ENCODE measurements at regions not wholly inside any gene's neighbourhood (a gene's known extent, or its start where the extent isn't known, plus 50 kb on each side); places are given as distances from the start of the nearest gene placed in this dataset.

DNA sequence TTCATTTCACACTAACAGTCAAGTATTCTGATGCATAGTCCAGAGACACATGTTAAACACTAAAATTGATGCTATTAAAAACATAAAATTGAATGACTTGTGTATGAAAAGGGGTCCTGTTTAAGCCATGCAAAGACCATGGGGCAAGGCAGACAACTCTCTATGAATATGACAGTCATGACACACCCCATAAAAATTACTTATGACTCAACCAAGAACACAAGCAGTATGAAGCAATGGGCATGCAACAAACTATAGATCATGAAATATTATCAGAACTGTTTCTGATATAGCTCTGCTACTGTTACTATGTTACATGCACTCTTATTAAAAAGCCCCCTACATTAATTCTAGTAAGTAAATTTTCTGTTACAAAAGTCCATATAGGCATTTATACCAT lies 57.5 kb upstream of the ZCCHC13 start:
- H2BK120ac ChIP-seq (ENCODE audit: low read depth, low read length) = no peak overlapping the region
- no peaks in the 10 kb centered on the region for H3K79me1 ChIP-seq (replicated peaks; ENCODE audit: low read length, poor library complexity, severe bottlenecking)
- H3K18ac ChIP-seq (ENCODE audit: low read depth in 1 of 2, low read length in 2 of 2) = no peak overlapping the region
- H3K23ac ChIP-seq (ENCODE audit: low read length in 2 of 2) = no peak overlapping the region
- peaks cover 6 to 29% of the 10 kb centered on the region in 2 experiments for H3K36me3 ChIP-seq (ENCODE audit: control insufficient read depth in 1 of 2, insufficient read depth in 2 of 2, low read depth in 1 of 2, low read length in 2 of 2)
- H2BK12ac ChIP-seq (ENCODE audit: low read length in 2 of 2) = no peak overlapping the region
- no peak overlapping the region for H3K27ac ChIP-seq (ENCODE audit: low read length, poor library complexity, severe bottlenecking)
- no peak overlapping the region for H4K8ac ChIP-seq (ENCODE audit: low read length)
- no peak overlapping the region for H2BK15ac ChIP-seq (ENCODE audit: low read depth, poor library complexity, severe bottlenecking)
- peaks cover 3% of the 10 kb centered on the region for H3K4me1 ChIP-seq (ENCODE audit: control insufficient read depth, insufficient read depth, low read depth, low read length)
- H3K14ac ChIP-seq (ENCODE audit: low read length in 2 of 2) = no peak overlapping the region
- no peak overlapping the region for H2AFZ ChIP-seq (ENCODE audit: low read depth, low read length)
- H3K4me3 ChIP-seq (ENCODE audit: insufficient read depth in 1 of 2, low read depth in 1 of 2, low read length in 2 of 2) = no peak overlapping the region
- H4K91ac ChIP-seq (ENCODE audit: low read length) = no peak overlapping the region
- peak; percentile 26 for DNase-seq
- no peaks in the 10 kb centered on the region for H3K9me3 ChIP-seq (ENCODE audit: control insufficient read depth, low read length)
- H2BK5ac ChIP-seq (ENCODE audit: low read depth, low read length, poor library complexity, severe bottlenecking) = no peak overlapping the region
- no peak overlapping the region for H3K4me2 ChIP-seq (ENCODE audit: low read length, poor library complexity, severe bottlenecking)
- no peak overlapping the region for H3K9ac ChIP-seq (ENCODE audit: low read length)
- H3K27me3 ChIP-seq (ENCODE audit: control insufficient read depth in 1 of 2, insufficient read depth in 1 of 2, low read length in 2 of 2) = peaks cover 0 to 12% of the 10 kb centered on the region in 2 experiments
- no peak overlapping the region for H2AK5ac ChIP-seq (ENCODE audit: low read length, severe bottlenecking)
- no peak overlapping the region for H3K4ac ChIP-seq (ENCODE audit: low read depth in 1 of 2, low read length in 2 of 2)

DNA sequence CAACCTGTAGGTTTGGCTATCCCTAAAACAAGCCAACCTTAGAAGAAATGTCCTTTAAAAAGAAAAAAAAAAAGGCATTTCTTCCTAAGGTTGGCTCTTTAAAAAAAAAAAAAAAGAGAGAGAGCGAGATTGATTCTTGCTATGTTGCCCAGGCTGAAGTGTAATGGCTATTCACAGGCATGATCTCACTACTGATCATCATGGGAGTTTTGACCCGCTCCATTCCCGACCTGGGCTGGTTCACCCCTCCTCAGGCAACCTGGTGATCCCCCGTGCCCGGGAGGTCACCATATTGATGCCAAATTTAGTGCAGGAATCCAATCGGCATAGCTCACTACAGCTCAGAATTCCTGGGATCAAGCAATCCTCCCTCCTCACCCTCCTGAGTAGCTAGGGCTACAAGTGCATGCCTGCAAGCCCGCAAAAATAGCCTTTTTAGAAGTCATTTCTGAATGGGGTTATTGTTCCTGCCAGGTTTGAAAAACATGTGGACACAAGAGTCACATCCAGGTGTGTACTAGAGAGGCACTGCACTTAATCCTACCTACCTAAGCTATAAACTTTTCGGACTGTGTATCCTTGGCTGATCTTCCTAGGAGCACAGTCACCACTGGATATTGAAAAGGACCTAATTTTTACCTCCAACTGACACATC lies 61.4 kb upstream of the ZCCHC13 start:
- Histone ChIP-seq H3K4me3 (ENCODE audit: insufficient read depth in 1 of 2, low read depth in 1 of 2, low read length in 2 of 2) (no peak overlapping the region), H3K27me3 (ENCODE audit: control insufficient read depth in 1 of 2, insufficient read depth in 1 of 2, low read length in 2 of 2) (peaks cover 0 to 8% of the 10 kb centered on the region in 2 experiments), H3K4me1 (ENCODE audit: control insufficient read depth, insufficient read depth, low read depth, low read length) (peaks cover 3% of the 10 kb centered on the region), H3K23ac (ENCODE audit: low read length in 2 of 2) (no peak overlapping the region), H2BK12ac (ENCODE audit: low read length in 2 of 2) (peak overlapping the region in 1 of 2 experiments; percentile 31), H4K91ac (ENCODE audit: low read length) (peak overlapping the region; percentile 82), H3K4ac (ENCODE audit: low read depth in 1 of 2, low read length in 2 of 2) (peak overlapping the region in 1 of 2 experiments; percentile 69), H3K9me3 (ENCODE audit: control insufficient read depth, low read length) (no peaks in the 10 kb centered on the region), H4K8ac (ENCODE audit: low read length) (peak overlapping the region; percentile 60), H3K36me3 (ENCODE audit: control insufficient read depth in 1 of 2, insufficient read depth in 2 of 2, low read depth in 1 of 2, low read length in 2 of 2) (peaks cover 4 to 63% of the 10 kb centered on the region in 2 experiments), H3K14ac (ENCODE audit: low read length in 2 of 2) (no peak overlapping the region), H3K4me2 (ENCODE audit: low read length, poor library complexity, severe bottlenecking) (no peak overlapping the region), H3K27ac (ENCODE audit: low read length, poor library complexity, severe bottlenecking) (peak overlapping the region; percentile 67), H2BK5ac (ENCODE audit: low read depth, low read length, poor library complexity, severe bottlenecking) (no peak overlapping the region), H2BK15ac (ENCODE audit: low read depth, poor library complexity, severe bottlenecking) (no peak overlapping the region), H2AFZ (ENCODE audit: low read depth, low read length) (no peak overlapping the region), H3K9ac (ENCODE audit: low read length) (no peak overlapping the region), H3K79me1 (replicated peaks; ENCODE audit: low read length, poor library complexity, severe bottlenecking) (no peaks in the 10 kb centered on the region), H2AK5ac (ENCODE audit: low read length, severe bottlenecking) (no peak overlapping the region), H2BK120ac (ENCODE audit: low read depth, low read length) (peak overlapping the region; percentile 49), H3K18ac (ENCODE audit: low read depth in 1 of 2, low read length in 2 of 2) (peak overlapping the region; percentile 39 to 70)
- WGBS = 28% methylated on average over 4 of the region's 8 CpGs
- peak; percentile 61 for DNase-seq

DNA sequence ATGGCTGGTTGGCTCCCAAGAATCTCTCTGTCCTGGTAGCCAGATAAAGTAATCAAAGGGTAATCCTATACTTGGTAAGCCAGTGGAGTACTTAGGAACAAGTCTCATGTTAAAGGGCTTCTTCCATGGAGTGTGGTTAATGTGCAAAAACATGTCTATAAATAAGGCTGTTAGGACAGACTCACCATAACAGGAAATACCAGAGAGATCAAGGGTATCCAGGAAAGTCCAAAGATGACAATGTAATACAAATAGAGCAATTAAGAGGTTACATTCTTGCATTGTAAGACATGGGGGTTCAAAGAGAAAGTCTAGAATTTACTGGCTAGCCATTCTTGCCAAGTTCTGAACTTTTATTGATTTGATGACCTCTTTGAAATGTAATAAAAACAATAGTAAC lies 61.9 kb upstream of the ZCCHC13 start:
- peak; percentile 83 for DNase-seq
- Histone ChIP-seq H2AFZ (ENCODE audit: low read depth, low read length) (no peak overlapping the region), H3K4me3 (ENCODE audit: insufficient read depth in 1 of 2, low read depth in 1 of 2, low read length in 2 of 2) (no peak overlapping the region), H4K8ac (ENCODE audit: low read length) (no peak overlapping the region), H3K23ac (ENCODE audit: low read length in 2 of 2) (no peak overlapping the region), H2AK5ac (ENCODE audit: low read length, severe bottlenecking) (no peak overlapping the region), H3K9me3 (ENCODE audit: control insufficient read depth, low read length) (no peaks in the 10 kb centered on the region), H4K91ac (ENCODE audit: low read length) (no peak overlapping the region), H2BK120ac (ENCODE audit: low read depth, low read length) (peak overlapping the region; percentile 34), H3K79me1 (replicated peaks; ENCODE audit: low read length, poor library complexity, severe bottlenecking) (no peaks in the 10 kb centered on the region), H3K14ac (ENCODE audit: low read length in 2 of 2) (no peak overlapping the region), H3K4me1 (ENCODE audit: control insufficient read depth, insufficient read depth, low read depth, low read length) (peaks cover 3% of the 10 kb centered on the region), H3K27me3 (ENCODE audit: control insufficient read depth in 1 of 2, insufficient read depth in 1 of 2, low read length in 2 of 2) (peaks cover 0 to 8% of the 10 kb centered on the region in 2 experiments), H2BK15ac (ENCODE audit: low read depth, poor library complexity, severe bottlenecking) (no peak overlapping the region), H3K4me2 (ENCODE audit: low read length, poor library complexity, severe bottlenecking) (no peak overlapping the region), H2BK5ac (ENCODE audit: low read depth, low read length, poor library complexity, severe bottlenecking) (no peak overlapping the region), H3K36me3 (ENCODE audit: control insufficient read depth in 1 of 2, insufficient read depth in 2 of 2, low read depth in 1 of 2, low read length in 2 of 2) (peaks cover 4 to 58% of the 10 kb centered on the region in 2 experiments), H2BK12ac (ENCODE audit: low read length in 2 of 2) (no peak overlapping the region), H3K27ac (ENCODE audit: low read length, poor library complexity, severe bottlenecking) (peak overlapping the region; percentile 69), H3K9ac (ENCODE audit: low read length) (no peak overlapping the region), H3K4ac (ENCODE audit: low read depth in 1 of 2, low read length in 2 of 2) (no peak overlapping the region), H3K18ac (ENCODE audit: low read depth in 1 of 2, low read length in 2 of 2) (no peak overlapping the region)

DNA sequence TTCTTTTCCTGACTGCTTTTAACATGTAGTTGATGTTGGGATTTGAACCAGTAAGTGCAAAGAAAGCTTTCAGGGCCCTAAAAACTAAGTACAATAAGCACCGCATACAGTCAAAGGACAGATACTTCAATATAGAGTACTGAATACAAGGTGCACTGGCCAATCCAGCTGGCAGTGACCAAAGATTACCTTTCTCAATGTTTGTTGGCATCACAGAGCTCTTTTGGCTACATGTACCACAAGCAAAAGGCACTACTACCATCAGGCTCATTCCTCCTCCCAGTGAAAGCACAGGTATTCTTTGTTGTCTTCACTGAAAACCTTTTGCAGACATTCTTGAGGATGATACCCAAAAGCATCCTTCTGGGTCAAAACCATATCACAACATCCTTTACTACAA lies 65.2 kb upstream of the ZCCHC13 start:
- Histone ChIP-seq H3K23ac (ENCODE audit: low read length in 2 of 2) (no peak overlapping the region), H3K4me2 (ENCODE audit: low read length, poor library complexity, severe bottlenecking) (no peak overlapping the region), H3K79me1 (replicated peaks; ENCODE audit: low read length, poor library complexity, severe bottlenecking) (no peaks in the 10 kb centered on the region), H3K4me1 (ENCODE audit: control insufficient read depth, insufficient read depth, low read depth, low read length) (peaks cover 3% of the 10 kb centered on the region), H2BK15ac (ENCODE audit: low read depth, poor library complexity, severe bottlenecking) (no peak overlapping the region), H2BK5ac (ENCODE audit: low read depth, low read length, poor library complexity, severe bottlenecking) (no peak overlapping the region), H3K14ac (ENCODE audit: low read length in 2 of 2) (no peak overlapping the region), H3K18ac (ENCODE audit: low read depth in 1 of 2, low read length in 2 of 2) (no peak overlapping the region), H2AK5ac (ENCODE audit: low read length, severe bottlenecking) (no peak overlapping the region), H3K27me3 (ENCODE audit: control insufficient read depth in 1 of 2, insufficient read depth in 1 of 2, low read length in 2 of 2) (peaks cover 0 to 8% of the 10 kb centered on the region in 2 experiments), H2AFZ (ENCODE audit: low read depth, low read length) (no peak overlapping the region), H3K27ac (ENCODE audit: low read length, poor library complexity, severe bottlenecking) (no peak overlapping the region), H3K4ac (ENCODE audit: low read depth in 1 of 2, low read length in 2 of 2) (no peak overlapping the region), H2BK12ac (ENCODE audit: low read length in 2 of 2) (no peak overlapping the region), H2BK120ac (ENCODE audit: low read depth, low read length) (no peak overlapping the region), H3K9ac (ENCODE audit: low read length) (no peak overlapping the region), H4K8ac (ENCODE audit: low read length) (no peak overlapping the region), H3K4me3 (ENCODE audit: insufficient read depth in 1 of 2, low read depth in 1 of 2, low read length in 2 of 2) (no peak overlapping the region), H3K9me3 (ENCODE audit: control insufficient read depth, low read length) (no peaks in the 10 kb centered on the region), H3K36me3 (ENCODE audit: control insufficient read depth in 1 of 2, insufficient read depth in 2 of 2, low read depth in 1 of 2, low read length in 2 of 2) (peaks cover 4 to 50% of the 10 kb centered on the region in 2 experiments), H4K91ac (ENCODE audit: low read length) (no peak overlapping the region)
- DNase-seq = no peak
- WGBS = 100% methylated on average over 1 of the region's 1 CpG

All from mesenchymal stem cell (in vitro differentiated cells and primary cell).